ENCODE measurements at regions not wholly inside any gene's neighbourhood (a gene's known extent, or its start where the extent isn't known, plus 50 kb on each side); places are given as distances from the start of the nearest gene placed in this dataset.

DNA sequence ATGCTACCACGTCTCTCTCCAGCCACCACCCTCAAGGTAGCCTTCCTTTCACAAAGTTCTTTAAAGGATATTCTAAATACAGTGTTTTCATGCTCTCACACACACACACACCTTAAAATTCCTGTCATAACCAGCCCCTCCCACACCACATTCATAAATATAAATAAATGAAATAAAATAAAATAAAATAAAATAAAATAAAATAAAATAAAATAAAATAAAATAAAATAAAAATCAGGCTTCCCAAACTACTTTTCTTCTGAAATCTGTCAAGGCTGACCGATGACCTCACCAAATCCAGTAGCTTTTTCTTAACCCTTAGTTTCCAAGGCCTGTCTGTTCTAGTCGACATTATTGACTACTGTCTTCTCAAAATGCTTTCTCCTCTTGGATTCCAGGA is 378.4 kb downstream of the SEC23A start:
- no peaks in the 10 kb centered on the region for H3K27me3 ChIP-seq (ENCODE audit: control insufficient read depth, insufficient read depth, low read length)
- H2BK15ac ChIP-seq (ENCODE audit: low read depth, low read length): no peak overlapping the region
- no peak overlapping the region for H3K4me2 ChIP-seq (ENCODE audit: low read depth, low read length)
- no peak for DNase-seq
- no peak overlapping the region for H4K5ac ChIP-seq (ENCODE audit: low read depth, low read length)
- H3K4me1 ChIP-seq (ENCODE audit: control insufficient read depth, insufficient read depth, low read length): no peaks in the 10 kb centered on the region
- no peaks in the 10 kb centered on the region for H3K79me1 ChIP-seq (ENCODE audit: low read depth in 1 of 2, low read length in 2 of 2)
- dilution Hi-C loops (cut with HindIII; ENCODE audit: low sequenced_read_pairs, unreplicated experiment): no loop called here
- no peak overlapping the region for H2AFZ ChIP-seq (replicated peaks; ENCODE audit: low read length, poor library complexity)
- no peaks in the 10 kb centered on the region for H3K36me3 ChIP-seq (ENCODE audit: control insufficient read depth, insufficient read depth, low read length)
- no peak overlapping the region for H2BK20ac ChIP-seq (ENCODE audit: low read depth, low read length)
- no peaks in the 10 kb centered on the region for H4K20me1 ChIP-seq (ENCODE audit: insufficient read depth, low read length)
- no peak overlapping the region for H2AK9ac ChIP-seq (replicated peaks; ENCODE audit: low read depth, low read length, poor library complexity)
- WGBS, 2 experiments (ENCODE audit: extremely low coverage in 2 of 2, insufficient read length in 1 of 2): 43% methylated on average over 1 of the region's 3 CpGs; no CpG with 5 or more reads in 1 of the 2 experiments
- H3K23ac ChIP-seq (ENCODE audit: low read depth, low read length): no peak overlapping the region
- BruUV-seq (replicated peaks): no TSS peak
- intact Hi-C loops (cut with micrococcal nuclease): loop anchor here (5.0 kb wide), 1 partner anchor 822 kb away; no protein-coding TSS in a partner anchor
- H4K91ac ChIP-seq (ENCODE audit: insufficient read depth, low read depth, low read length): no peak overlapping the region
- H2BK120ac ChIP-seq (ENCODE audit: low read depth, low read length): no peak overlapping the region
- H3K4ac ChIP-seq (ENCODE audit: low read depth, low read length): no peak overlapping the region
- H3K56ac ChIP-seq (ENCODE audit: extremely low read depth, insufficient read depth, low read length): no peak overlapping the region
- CTCF ChIA-PET: no interaction called here
- H3K9ac ChIP-seq (ENCODE audit: low read depth, low read length): no peak overlapping the region
- H3K4me3 ChIP-seq (ENCODE audit: insufficient read depth, low read depth, low read length): no peak overlapping the region
- no peak overlapping the region for H3K14ac ChIP-seq (replicated peaks; ENCODE audit: low read depth, low read length)
- no peak overlapping the region for H2AK5ac ChIP-seq (ENCODE audit: low read depth, low read length)
- no peak for ATAC-seq (ENCODE audit: low read depth)
- H3K18ac ChIP-seq (ENCODE audit: low read depth, low read length): no peak overlapping the region
- in situ Hi-C loops (cut with MboI; ENCODE audit: low sequenced_read_pairs): loop anchor here (10.0 kb wide), 1 partner anchor 290 kb away; no protein-coding TSS in a partner anchor
- POLR2A ChIA-PET (ENCODE audit: unreplicated experiment): interaction anchor here (0.6 kb wide), 1 partner anchor 108 kb away, joined by 9 read pairs; no protein-coding TSS in a partner anchor
- no peak overlapping the region for H4K8ac ChIP-seq (ENCODE audit: low read depth in 2 of 2, low read length in 2 of 2)
- H2BK5ac ChIP-seq (ENCODE audit: low read depth, low read length, poor library complexity, severe bottlenecking): no peak overlapping the region
- no peaks in the 10 kb centered on the region for H3K9me3 ChIP-seq (ENCODE audit: control insufficient read depth, insufficient read depth, low read length)
- H3K9me1 ChIP-seq (ENCODE audit: insufficient read depth, low read length): no peaks in the 10 kb centered on the region
- TF ChIP-seq NFE2L2 (IDR thresholded peaks at IDR 0.05; ENCODE audit: low read depth, low read length): no peak
- no peak for TF ChIP-seq CHD1 (IDR thresholded peaks at IDR 0.05; ENCODE audit: low read depth, low read length)
- no peak overlapping the region for H3K27ac ChIP-seq (ENCODE audit: insufficient read depth, low read length)
